Neural progenitor cell (in vitro differentiated cells): ENCODE measurements at regions not wholly inside any gene's neighbourhood (a gene's known extent, or its start where the extent isn't known, plus 50 kb on each side); places are given as distances from the start of the nearest gene placed in this dataset.

Source experiments
- CTCF ChIP-seq: fragments of 200-600 bp; sonication (generic); IDR thresholded peaks from 2 replicates; pipeline ENCODE4 v1.5.1; 2017; ENCODE audit warnings: antibody characterized with exemption, mild to moderate bottlenecking
- EZH2 ChIP-seq: fragments of 200-600 bp; sonication (generic); IDR thresholded peaks from 2 replicates; pipeline ENCODE4 v1.6.1; 2017; ENCODE audit warnings: antibody characterized with exemption, mild to moderate bottlenecking, moderate library complexity

DNA sequence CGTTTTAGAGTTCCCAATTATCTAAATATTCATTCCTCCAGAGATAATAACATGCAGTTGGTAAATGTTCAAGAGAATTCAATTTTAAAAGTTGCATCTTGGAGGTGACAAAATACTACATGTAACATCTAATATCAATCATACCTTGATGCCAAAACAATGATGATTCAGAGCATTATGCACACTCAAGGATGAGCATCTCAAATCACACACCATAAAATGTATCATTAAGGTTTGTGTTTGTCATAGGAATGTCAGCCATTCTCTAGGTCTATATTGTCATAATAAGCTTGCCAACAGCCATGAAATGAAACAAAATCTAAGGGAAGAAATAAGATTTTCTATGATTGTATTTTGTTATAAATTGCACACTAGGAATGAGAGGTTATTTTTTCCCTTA, 1667.0 kb downstream of the DPP10 start:
- no peak for TF ChIP-seq CTCF
- no peak for TF ChIP-seq EZH2
